ENCODE measurements at regions not wholly inside any gene's neighbourhood (a gene's known extent, or its start where the extent isn't known, plus 50 kb on each side); places are given as distances from the start of the nearest gene placed in this dataset.

DNA sequence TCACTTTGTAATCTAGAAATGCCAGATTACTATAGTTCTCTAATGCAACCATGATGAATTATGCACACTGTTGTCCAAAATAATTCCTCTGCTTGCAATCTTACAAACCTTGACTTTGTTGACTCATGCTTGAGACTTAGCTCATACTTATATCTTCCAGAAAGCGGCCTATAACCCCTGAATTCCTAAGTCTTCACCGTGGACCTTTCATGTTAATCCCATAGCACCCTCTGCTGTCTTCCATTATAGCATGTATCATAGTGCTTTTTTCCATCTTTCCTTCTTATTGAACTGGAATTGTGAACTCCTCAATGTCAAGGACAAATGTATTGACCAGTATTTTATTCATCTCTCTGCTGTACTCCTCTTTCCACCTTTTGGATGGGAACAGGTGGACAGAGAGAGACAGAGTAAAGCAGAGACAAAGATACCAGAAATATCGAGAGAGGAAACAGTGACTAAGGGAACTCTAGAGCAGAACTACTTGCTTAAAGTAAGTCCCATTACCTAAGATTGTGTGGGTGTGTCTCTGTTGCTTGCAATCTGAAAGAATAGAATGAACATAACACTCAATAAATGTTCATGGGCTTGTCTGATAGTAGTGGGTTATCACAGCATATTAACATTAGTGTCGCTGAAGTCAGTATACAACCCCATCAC lies 110.0 kb downstream of the LURAP1L start:
- H3K4me3 ChIP-seq (ENCODE audit: low read depth, low read length) = no peak overlapping the region
- TF ChIP-seq, protein P1, sequence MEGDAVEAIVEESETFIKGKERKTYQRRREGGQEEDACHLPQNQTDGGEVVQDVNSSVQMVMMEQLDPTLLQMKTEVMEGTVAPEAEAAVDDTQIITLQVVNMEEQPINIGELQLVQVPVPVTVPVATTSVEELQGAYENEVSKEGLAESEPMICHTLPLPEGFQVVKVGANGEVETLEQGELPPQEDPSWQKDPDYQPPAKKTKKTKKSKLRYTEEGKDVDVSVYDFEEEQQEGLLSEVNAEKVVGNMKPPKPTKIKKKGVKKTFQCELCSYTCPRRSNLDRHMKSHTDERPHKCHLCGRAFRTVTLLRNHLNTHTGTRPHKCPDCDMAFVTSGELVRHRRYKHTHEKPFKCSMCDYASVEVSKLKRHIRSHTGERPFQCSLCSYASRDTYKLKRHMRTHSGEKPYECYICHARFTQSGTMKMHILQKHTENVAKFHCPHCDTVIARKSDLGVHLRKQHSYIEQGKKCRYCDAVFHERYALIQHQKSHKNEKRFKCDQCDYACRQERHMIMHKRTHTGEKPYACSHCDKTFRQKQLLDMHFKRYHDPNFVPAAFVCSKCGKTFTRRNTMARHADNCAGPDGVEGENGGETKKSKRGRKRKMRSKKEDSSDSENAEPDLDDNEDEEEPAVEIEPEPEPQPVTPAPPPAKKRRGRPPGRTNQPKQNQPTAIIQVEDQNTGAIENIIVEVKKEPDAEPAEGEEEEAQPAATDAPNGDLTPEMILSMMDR (IDR thresholded peaks at IDR 0.05; ENCODE audit: borderline replicate concordance, insufficient read depth, low read depth, low read length) = no peak

- H3K4me3 ChIP-seq (ENCODE audit: low read depth, low read length) = no peak overlapping the region
- TF ChIP-seq, protein P1 (IDR thresholded peaks at IDR 0.05; ENCODE audit: borderline replicate concordance, insufficient read depth, low read depth, low read length) = no peak
These were observed 114.7 kb downstream of the LURAP1L start for GRCh38 chr9:12889402-12890106.

DNA sequence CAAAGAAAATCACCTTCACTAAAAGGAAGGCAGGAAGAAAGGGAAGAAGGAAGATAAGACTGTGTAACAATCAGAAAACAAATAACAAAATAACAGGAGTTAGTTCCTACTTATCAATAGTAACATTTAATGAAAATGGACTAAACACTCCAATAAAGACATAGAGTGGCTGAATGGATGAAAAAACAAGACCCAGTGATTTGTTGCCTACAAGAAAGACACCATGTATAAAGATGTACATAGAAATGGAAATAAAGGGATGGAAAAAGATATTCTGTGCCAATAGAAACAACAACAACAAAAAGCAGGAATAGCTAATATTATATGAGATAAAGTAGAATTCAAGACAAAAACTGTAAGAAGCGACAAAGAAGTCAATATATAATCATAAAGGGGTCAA lies 116.8 kb downstream of the LURAP1L start:
- H3K4me3 ChIP-seq (ENCODE audit: low read depth, low read length) = no peak overlapping the region
- TF ChIP-seq, protein P1 (IDR thresholded peaks at IDR 0.05; ENCODE audit: borderline replicate concordance, insufficient read depth, low read depth, low read length) = no peak

GRCh38 chr9:12903316-12903715 lies 128.5 kb downstream of the LURAP1L start:
- TF ChIP-seq, protein P1 (IDR thresholded peaks at IDR 0.05; ENCODE audit: borderline replicate concordance, insufficient read depth, low read depth, low read length) = no peak
- no peak overlapping the region for H3K4me3 ChIP-seq (ENCODE audit: low read depth, low read length)

DNA sequence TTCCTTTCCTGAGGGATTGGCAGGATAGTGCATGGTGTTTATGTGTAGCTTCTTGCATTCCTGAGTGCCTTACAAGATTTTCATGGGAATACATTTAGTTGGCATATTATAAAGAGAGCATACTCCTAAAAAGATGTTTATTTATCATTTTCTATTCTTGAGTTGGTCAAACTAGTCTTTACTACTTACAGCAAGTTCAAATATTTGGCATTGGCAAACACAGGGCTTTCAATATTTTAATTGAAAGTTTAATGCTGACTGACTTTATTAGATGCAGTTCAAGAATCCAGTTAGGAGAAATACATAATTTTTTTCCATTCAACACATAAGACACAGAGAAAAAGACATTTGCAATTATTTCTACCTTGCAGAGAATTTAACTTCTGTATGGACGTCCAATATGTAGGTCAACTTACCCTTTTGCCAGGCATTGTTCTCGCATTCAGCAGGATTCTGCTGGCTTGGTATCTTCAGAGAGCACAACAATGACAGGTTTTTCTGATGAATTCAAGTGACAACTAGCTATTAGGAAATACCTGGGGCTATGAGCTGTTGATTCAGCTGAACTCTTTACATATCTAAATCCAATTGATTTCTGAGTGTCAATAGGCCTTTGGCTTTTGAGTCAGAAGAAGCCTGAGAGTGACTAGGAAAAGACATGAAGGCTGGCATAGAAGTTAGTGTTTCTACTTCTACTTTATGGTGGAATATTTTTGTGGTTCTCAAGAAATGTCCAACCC lies 129.6 kb downstream of the LURAP1L start:
- no peak overlapping the region for H3K4me3 ChIP-seq (ENCODE audit: low read depth, low read length)
- TF ChIP-seq, protein P1 (IDR thresholded peaks at IDR 0.05; ENCODE audit: borderline replicate concordance, insufficient read depth, low read depth, low read length) = no peak

DNA sequence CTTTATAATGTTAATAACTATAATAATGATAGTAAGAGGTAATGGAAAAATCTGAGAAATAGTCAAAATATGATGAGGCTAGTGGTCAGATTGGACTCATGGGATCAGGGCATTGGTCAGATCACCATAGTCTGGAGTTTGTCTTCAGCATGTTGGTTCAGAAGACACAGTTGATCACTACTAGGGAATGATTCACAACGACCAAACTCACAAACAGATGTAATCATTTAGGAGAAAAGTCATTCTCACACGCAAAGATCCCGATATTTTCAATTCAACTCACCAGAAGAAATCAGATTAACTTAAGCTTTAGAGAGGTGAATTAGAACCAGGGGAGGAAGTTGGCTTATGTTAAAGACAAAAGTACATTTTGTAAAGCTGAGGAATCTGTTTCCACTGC lies 131.8 kb downstream of the LURAP1L start:
- TF ChIP-seq, protein P1 (IDR thresholded peaks at IDR 0.05; ENCODE audit: borderline replicate concordance, insufficient read depth, low read depth, low read length) = no peak
- no peak overlapping the region for H3K4me3 ChIP-seq (ENCODE audit: low read depth, low read length)
